ENCODE measurements at regions not wholly inside any gene's neighbourhood (a gene's known extent, or its start where the extent isn't known, plus 50 kb on each side); places are given as distances from the start of the nearest gene placed in this dataset.

DNA sequence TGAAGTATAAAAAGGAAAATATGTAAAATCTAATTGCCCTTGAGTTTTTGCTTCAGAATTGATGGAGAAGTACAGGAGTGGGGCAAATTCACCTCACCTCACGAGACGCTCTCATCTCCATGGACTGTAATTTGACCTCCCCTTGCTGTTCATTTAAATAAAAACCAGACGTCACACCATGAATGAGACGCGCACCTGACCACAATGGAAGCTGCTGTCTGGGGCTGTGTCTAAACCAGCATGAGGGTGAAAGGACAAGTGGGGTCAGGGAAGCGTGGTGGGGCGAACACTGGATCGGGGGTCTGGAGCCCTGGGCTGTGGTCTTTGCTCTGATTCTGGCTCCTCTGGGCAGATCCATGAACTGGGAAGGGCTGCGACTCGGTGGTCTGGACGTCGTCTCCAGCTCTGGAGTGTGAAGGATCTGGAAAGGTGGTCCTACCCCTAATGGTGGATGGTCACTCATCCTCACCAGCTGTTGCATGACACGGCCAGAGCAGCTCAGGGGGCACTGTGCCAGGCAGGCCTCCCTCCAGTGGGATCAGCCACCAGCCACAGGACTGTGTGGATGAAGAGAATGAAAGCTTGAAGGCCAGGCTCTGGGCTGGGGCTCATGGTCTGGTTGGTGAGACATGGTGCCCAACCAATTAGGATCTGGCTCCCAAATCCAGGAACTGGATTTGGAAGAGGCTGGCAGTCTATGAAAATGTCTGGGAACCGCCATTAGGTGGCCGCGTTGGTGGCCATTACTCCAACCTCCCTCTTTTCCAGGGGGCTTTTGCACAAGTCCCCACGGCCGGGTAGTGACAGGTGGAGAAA lies 728.6 kb downstream of the PTPRU start:
- TF ChIP-seq, protein P1, sequence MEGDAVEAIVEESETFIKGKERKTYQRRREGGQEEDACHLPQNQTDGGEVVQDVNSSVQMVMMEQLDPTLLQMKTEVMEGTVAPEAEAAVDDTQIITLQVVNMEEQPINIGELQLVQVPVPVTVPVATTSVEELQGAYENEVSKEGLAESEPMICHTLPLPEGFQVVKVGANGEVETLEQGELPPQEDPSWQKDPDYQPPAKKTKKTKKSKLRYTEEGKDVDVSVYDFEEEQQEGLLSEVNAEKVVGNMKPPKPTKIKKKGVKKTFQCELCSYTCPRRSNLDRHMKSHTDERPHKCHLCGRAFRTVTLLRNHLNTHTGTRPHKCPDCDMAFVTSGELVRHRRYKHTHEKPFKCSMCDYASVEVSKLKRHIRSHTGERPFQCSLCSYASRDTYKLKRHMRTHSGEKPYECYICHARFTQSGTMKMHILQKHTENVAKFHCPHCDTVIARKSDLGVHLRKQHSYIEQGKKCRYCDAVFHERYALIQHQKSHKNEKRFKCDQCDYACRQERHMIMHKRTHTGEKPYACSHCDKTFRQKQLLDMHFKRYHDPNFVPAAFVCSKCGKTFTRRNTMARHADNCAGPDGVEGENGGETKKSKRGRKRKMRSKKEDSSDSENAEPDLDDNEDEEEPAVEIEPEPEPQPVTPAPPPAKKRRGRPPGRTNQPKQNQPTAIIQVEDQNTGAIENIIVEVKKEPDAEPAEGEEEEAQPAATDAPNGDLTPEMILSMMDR (IDR thresholded peaks at IDR 0.05; ENCODE audit: insufficient read depth, low read depth, low read length): no peak
- TF ChIP-seq EZH2 (IDR thresholded peaks at IDR 0.05; ENCODE audit: insufficient read depth, low read length): no peak
